Neuronal stem cell (in vitro differentiated cells): ENCODE measurements at regions not wholly inside any gene's neighbourhood (a gene's known extent, or its start where the extent isn't known, plus 50 kb on each side); places are given as distances from the start of the nearest gene placed in this dataset.

Source experiments
- DNase-seq: peaks from one replicate; pipeline ENCODE4 v3.0.0-alpha.2; 2013; ENCODE audit warnings: low spot score
- H2AFZ ChIP-seq: one replicate; pipeline ENCODE4 v1.6.1; 2013; ENCODE audit warnings: mild to moderate bottlenecking, low read length, inconsistent platforms
- H2AK5ac ChIP-seq: 2 replicates; pipeline ENCODE4 v1.6.1; 2013; ENCODE audit warnings: low read depth, mild to moderate bottlenecking, inconsistent platforms, low read length, moderate library complexity, mixed read lengths
- H2BK120ac ChIP-seq: 2 replicates; pipeline ENCODE4 v1.6.1; 2013; ENCODE audit warnings: low read depth, mild to moderate bottlenecking, inconsistent platforms, low read length, moderate library complexity, mixed read lengths
- H2BK12ac ChIP-seq: one replicate; pipeline ENCODE4 v1.6.1; 2013; ENCODE audit warnings: low read length, inconsistent platforms
- H2BK15ac ChIP-seq: 2 replicates; pipeline ENCODE4 v1.6.1; 2013; ENCODE audit warnings: mild to moderate bottlenecking, low read length, inconsistent platforms, mixed read lengths
- H2BK5ac ChIP-seq: one replicate; pipeline ENCODE4 v1.6.1; 2013; ENCODE audit warnings: inconsistent platforms, mild to moderate bottlenecking, low read length, moderate library complexity
- H3K14ac ChIP-seq: one replicate; pipeline ENCODE4 v1.6.1; 2013; ENCODE audit warnings: low read length, inconsistent platforms
- H3K18ac ChIP-seq: 2 replicates; pipeline ENCODE4 v1.6.1; 2013; ENCODE audit warnings: low read length, inconsistent platforms
- H3K23ac ChIP-seq: 2 replicates; pipeline ENCODE4 v1.6.1; 2013; ENCODE audit warnings: low read depth, mild to moderate bottlenecking, mixed read lengths, low read length, inconsistent platforms; ENCODE audit not compliant: poor library complexity
- H3K27ac ChIP-seq: replicated peaks from 3 replicates; pipeline ENCODE4 v1.5.1; 2013; ENCODE audit warnings: low read length, inconsistent platforms
- H3K27me3 ChIP-seq, 3 experiments: 2 replicates each; pipeline ENCODE4 v1.6.1; 2013; ENCODE audit warnings: low read length in 3 of 3, mild to moderate bottlenecking in 2 of 3, inconsistent platforms in 1 of 3, low read depth in 1 of 3, mixed read lengths in 1 of 3, moderate library complexity in 1 of 3; ENCODE audit not compliant: control insufficient read depth in 3 of 3, insufficient read depth in 3 of 3
- H3K36me3 ChIP-seq, 2 donors: replicated peaks in 1 of 2; 2 replicates each; pipeline ENCODE4 v1.6.1; 2013; ENCODE audit warnings: low read length in 2 of 2; ENCODE audit not compliant: control insufficient read depth in 2 of 2, insufficient read depth in 2 of 2
- H3K4ac ChIP-seq: 2 replicates; pipeline ENCODE4 v1.6.1; 2013; ENCODE audit warnings: inconsistent platforms, mild to moderate bottlenecking, low read length, moderate library complexity
- H3K4me1 ChIP-seq, 2 donors: 1 replicate in 1 of 2; 2 replicates in 1 of 2; pipeline ENCODE4 v1.6.1; 2013; ENCODE audit warnings: low read length in 2 of 2, low read depth in 1 of 2; ENCODE audit not compliant: control insufficient read depth in 2 of 2, insufficient read depth in 1 of 2
- H3K4me2 ChIP-seq: one replicate; pipeline ENCODE4 v1.6.1; 2013; ENCODE audit warnings: mild to moderate bottlenecking, low read length, inconsistent platforms; ENCODE audit not compliant: insufficient read depth, poor library complexity, severe bottlenecking
- H3K4me3 ChIP-seq, 2 donors: 2 replicates each; pipeline ENCODE4 v1.5.1; 2013; ENCODE audit warnings: low read length in 2 of 2, mild to moderate bottlenecking in 2 of 2, inconsistent platforms in 1 of 2, moderate library complexity in 1 of 2
- H3K79me1 ChIP-seq: one replicate; pipeline ENCODE4 v1.6.1; 2013; ENCODE audit warnings: low read depth, mild to moderate bottlenecking, inconsistent platforms, low read length, moderate library complexity
- H3K9ac ChIP-seq: one replicate; pipeline ENCODE4 v1.6.1; 2013; ENCODE audit warnings: mild to moderate bottlenecking, low read depth, low read length, inconsistent platforms; ENCODE audit not compliant: poor library complexity
- H3K9me3 ChIP-seq, 2 donors: replicated peaks in 1 of 2; 2 replicates each; pipeline versions ENCODE3 to v1.6.1; 2013; ENCODE audit warnings: low read length in 2 of 2, mild to moderate bottlenecking in 2 of 2, inconsistent platforms in 1 of 2, low read depth in 1 of 2, mixed read lengths in 1 of 2, moderate library complexity in 1 of 2; ENCODE audit not compliant: control insufficient read depth in 2 of 2, insufficient read depth in 1 of 2
- H4K8ac ChIP-seq: one replicate; pipeline ENCODE4 v1.6.1; 2013; ENCODE audit warnings: low read depth, mild to moderate bottlenecking, inconsistent platforms, low read length, moderate library complexity
- H4K91ac ChIP-seq: one replicate; pipeline ENCODE4 v1.6.1; 2013; ENCODE audit warnings: low read length, low read depth, mild to moderate bottlenecking, inconsistent platforms; ENCODE audit not compliant: poor library complexity
- WGBS, 2 donors: extraction: QIAGEN DNeasy Blood & Tissue Kit; methylation state at CpG; one replicate each; pipeline ENCODE4 v1.1.7; 2013; ENCODE audit warnings: missing lambda C conversion rate in 2 of 2, mixed read lengths in 1 of 2; ENCODE audit not compliant: insufficient read length in 2 of 2, insufficient replicate concordance in 1 of 2; ENCODE audit errors: extremely low coverage in 2 of 2; 5-methylcytosine and 5-hydroxymethylcytosine counted together

DNA sequence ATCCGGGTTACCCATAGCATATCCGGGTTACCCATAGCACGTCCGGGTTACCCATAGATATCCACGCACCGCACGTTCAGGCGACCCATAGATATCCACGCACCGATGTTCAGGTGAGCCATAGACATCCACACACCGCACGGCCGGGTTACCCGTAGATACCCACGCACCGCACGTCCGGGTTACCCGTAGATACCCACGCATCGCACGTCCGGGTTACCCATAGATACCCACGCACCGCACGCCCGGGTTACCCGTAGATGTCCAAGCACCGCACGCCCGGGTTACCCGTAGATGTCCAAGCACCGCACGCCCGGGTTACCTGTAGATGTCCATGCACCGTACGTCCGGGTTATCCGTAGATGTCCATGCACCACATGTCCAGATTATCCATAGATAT, 60.3 kb upstream of the SYT1 start:
- Histone ChIP-seq H2BK120ac (no peak overlapping the region), H3K4me1 (no peaks in the 10 kb centered on the region), H2AFZ (no peak overlapping the region), H3K9ac (no peak overlapping the region), H3K4ac (no peak overlapping the region), H2BK12ac (no peak overlapping the region), H3K14ac (no peak overlapping the region), H3K27ac (no peak overlapping the region), H3K79me1 (no peaks in the 10 kb centered on the region), H3K18ac (no peak overlapping the region), H3K36me3 (no peaks in the 10 kb centered on the region), H2BK5ac (no peak overlapping the region), H3K4me2 (no peak overlapping the region), H4K91ac (no peak overlapping the region), H2AK5ac (no peak overlapping the region), H3K4me3 (no peak overlapping the region), H4K8ac (no peak overlapping the region), H3K27me3 (no peaks in the 10 kb centered on the region), H2BK15ac (no peak overlapping the region), H3K23ac (no peak overlapping the region), H3K9me3 (peaks cover 3 to 4% of the 10 kb centered on the region in 2 donors)
- no peak for DNase-seq
- no CpG with 5 or more reads among the region's 39 CpGs for WGBS, 2 donors
